ENCODE measurements at regions not wholly inside any gene's neighbourhood (a gene's known extent, or its start where the extent isn't known, plus 50 kb on each side); places are given as distances from the start of the nearest gene placed in this dataset.

GRCh38 chr14:99064262-99064954, 207.6 kb downstream of the BCL11B start:
- no peak for DNase-seq (ENCODE audit: low read depth)

GRCh38 chr14:99065551-99065950, 206.4 kb downstream of the BCL11B start:
- DNase-seq (ENCODE audit: low read depth) = no peak

- DNase-seq (ENCODE audit: low read depth) = no peak
These were observed 205.6 kb downstream of the BCL11B start for GRCh38 chr14:99066378-99066777.

DNA sequence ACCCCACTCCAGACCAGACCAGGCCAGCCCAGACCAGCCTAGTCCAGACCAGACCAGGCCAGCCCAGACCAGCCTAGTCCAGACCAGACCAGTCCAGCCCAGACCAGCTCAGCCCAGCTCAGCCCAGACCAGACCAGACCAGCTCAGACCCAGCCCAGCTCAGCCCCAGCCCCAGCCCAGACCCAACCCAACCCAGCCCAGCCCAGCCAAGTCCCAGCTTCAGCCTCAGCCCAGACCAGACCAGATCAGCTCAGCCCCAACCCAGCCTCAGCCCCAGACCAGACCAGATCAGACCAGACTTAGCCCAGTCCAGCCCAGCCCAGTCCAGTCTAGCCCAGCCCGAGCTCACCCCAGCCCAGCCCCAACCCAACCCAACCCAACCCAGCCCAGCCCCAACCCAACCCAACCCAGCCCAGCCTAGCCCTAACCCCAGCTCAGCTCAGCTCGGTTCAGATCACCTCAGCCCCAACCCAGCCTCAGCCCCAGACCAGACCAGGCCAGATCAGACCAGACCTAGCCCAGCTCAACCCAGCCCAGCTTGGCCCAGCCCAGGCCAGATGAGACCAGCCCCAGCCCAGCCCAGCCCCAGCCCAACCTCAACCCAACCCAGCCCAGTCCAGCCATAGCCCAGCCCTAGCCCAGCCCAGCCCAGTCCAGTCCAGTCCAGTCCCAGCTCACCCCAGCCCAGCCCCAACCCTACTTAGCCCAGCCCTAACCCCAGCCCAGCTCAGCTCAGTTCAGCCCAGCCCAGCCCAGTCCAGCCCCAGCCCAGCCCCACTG, 204.7 kb downstream of the BCL11B start:
- no peak for DNase-seq (ENCODE audit: low read depth)

DNA sequence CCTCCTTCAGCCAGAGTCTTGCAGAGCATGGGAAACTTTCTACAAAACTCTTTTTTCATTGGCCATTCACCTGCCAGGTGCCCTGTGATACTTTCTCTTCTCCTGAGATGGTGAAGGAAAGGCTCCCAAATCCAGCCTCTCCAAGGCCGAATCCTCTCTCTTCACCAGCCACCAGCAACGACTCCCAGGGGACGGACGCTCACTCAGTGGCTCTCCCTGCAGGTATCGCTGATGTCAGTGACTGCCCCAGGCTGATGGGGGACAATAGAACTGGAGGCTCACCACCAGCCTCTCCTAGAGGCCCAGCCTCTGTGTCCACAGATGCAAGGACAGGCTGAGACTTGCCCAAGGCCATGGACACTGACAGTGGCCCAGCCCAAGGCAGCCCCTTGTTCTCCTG, 204.1 kb downstream of the BCL11B start:
- DNase-seq (ENCODE audit: low read depth) = no peak

- DNase-seq (ENCODE audit: low read depth) = no peak
These were observed 202.1 kb downstream of the BCL11B start for GRCh38 chr14:99069946-99070345.

DNA sequence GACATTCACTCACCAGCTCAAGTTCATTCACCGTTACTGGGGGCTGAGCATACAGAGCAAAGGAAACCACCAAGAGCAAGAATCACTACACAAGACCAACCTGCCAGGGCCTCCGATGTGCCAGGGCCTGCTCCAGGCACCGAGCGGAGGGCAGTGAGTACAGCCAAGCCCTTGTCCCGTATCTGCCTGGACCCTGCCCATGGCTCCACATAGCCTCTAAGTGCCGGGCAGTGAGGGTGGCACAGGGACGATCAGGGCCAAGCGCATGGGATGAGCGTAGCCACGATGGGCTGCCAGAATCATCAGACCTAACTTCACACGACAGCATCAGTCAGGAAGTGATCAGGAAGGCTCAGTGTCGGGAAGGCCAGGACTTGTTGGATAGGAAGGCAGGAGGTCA, 199.6 kb downstream of the BCL11B start:
- no peak for DNase-seq (ENCODE audit: low read depth)

- DNase-seq (ENCODE audit: low read depth) = no peak
These were observed 199.0 kb downstream of the BCL11B start for GRCh38 chr14:99072956-99073355.

GRCh38 chr14:99073431-99073830, 198.6 kb downstream of the BCL11B start:
- no peak for DNase-seq (ENCODE audit: low read depth)

DNA sequence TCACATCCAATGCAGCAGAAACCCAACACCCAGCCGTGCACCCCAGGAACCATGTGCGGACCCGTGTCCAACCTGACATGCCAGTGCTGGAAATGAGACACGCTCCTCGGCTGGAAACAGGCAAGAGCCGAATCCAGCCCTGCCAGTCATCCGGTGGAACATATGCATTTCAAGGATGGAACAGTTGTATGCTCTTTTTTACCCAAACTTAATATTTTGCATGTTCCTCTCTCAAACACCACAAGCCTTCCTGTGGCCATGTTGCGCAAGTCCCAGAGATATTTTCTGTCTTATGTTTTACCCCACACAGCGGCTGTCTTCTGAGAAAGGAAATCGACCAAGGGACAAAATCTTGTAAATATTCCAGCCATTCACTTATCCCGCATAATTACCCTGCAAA, 196.9 kb downstream of the BCL11B start:
- DNase-seq (ENCODE audit: low read depth) = no peak

DNA sequence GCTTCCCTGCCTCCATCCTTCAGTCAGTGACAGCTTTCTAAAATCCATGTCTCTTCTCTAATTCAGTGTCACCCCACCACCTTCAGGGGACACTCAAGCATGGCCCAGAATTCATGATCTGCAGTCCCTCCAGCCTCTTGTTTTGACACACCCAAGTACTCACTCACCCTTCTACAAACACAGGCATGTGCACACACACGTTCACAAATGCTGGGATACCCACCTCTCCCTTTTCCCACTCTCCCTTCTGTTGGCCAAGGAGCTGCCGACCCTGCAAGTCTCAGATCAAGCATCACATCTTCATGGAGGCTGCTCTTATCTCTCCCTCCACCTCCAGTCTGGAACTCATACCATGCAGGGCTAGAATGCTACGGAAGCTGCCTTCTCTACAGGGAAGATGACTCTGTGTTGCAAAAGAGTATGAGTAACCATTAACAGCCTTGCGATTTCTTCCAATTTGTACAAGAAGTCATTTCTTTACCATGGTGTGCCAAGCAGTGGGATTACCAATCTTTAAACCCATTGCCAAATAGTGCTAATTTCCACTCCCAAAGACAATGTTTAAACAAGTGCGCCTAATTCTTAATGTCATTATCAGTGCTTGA, 196.1 kb downstream of the BCL11B start:
- no peak for DNase-seq (ENCODE audit: low read depth)

- DNase-seq (ENCODE audit: low read depth) = no peak
These were observed 194.7 kb downstream of the BCL11B start for GRCh38 chr14:99077076-99077843.

DNA sequence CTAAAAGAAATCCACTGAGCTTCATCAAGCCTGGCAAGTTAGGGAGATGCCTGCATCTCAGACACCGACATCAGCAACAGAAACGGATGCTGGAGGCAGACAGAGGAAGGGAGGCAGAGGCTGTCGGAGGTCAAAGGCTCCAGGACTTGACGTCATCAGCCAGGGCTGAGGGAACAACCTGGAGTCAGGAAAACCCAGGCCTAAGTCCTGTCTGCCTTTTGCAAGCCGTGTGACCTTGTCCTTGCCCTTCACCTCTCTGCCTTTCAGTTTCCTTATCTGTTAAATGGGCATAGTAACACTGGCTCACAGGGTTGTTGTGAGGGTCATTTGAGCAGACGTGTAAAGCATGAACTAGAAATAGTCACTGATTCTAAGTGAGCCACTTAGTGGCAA, 194.2 kb downstream of the BCL11B start:
- no peak for DNase-seq (ENCODE audit: low read depth)

- no peak for DNase-seq (ENCODE audit: low read depth)
These were observed 193.6 kb downstream of the BCL11B start for GRCh38 chr14:99078426-99078825.

DNA sequence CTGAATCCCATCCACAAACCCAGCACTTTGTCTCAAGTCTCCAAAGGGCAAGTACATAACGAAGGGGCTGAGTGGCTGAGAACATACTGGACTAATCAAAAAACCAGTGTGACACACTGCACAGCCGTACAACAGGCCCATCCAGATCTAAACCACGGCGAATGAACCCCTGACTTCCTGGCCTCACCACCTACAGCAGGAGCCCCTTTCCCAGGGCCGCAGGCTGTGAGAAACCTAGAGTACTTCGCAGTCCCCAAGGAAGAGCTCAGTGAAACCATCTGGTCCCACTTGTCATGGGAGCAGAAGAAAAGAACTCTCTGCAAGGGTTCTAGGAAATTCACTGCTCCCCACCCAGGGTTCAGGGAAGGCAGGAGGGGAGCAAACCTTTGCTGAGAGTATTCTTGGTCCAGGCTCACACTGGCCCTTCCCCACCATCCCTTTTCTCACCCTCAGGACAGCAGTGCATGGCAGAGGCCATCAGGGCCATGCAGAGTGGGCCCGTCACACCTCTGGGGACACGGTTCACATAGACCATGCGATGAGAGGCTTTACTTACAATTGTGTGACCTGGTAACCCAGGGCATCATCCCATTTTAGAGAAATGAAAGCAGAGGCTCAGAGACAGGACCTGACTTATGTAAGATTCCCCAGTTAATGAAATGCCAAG, 192.8 kb downstream of the BCL11B start:
- no peak for DNase-seq (ENCODE audit: low read depth)

- DNase-seq (ENCODE audit: low read depth) = no peak
These were observed 191.7 kb downstream of the BCL11B start for GRCh38 chr14:99080306-99080705.

DNA sequence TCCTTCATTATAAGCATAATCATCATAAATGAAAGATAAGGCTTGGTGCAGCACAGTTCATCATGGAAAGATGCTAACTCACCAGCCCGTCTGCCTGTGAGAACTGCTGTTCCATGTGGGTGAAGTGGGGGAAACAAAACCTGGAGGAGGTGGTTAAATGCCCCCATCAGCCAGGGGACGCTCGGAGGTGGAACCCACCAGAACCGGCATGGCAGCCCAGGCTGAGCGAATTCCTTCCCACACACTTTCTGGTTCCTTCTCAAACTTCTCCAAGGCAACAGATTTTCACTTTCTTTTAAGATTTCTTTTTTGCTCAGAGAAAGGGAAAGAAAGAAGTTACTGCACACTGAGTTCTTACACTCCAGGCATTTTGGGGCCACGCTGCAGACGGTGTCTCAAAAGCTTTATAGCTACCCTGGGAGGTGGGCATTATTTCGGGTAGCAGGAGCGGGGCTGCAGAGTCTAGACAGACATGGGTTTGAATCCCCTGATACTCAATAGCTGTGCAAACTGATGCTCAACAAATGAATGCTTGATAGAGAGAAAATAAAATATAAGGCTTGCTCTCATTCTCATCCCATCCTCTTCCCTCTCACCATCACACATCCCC, 190.7 kb downstream of the BCL11B start:
- DNase-seq (ENCODE audit: low read depth) = no peak

DNA sequence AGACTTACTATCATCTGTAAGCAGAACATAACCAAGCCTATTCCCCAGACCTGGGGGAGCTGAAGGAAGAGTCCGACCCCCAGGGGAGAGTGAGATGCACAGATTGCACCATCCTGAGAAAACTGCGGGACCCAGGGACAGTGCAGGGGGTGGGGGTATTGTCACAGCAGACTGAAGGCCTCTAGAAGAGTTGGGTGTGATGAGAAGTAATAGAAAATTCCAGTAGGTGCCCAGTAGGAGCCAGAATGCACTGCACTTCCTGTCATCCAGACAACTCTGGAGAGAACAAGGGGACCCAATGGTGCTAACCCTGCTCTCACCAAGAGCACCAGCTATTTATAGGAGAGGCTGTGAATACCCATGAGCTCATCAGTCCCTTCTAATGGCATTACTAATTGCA, 190.1 kb downstream of the BCL11B start:
- DNase-seq (ENCODE audit: low read depth) = no peak

GRCh38 chr14:99093532-99094517, 178.2 kb downstream of the BCL11B start:
- no peak for DNase-seq (ENCODE audit: low read depth)

- DNase-seq (ENCODE audit: low read depth) = no peak
These were observed 177.1 kb downstream of the BCL11B start for GRCh38 chr14:99094901-99095300.

Data from non-pigmented ciliary epithelial cell (primary cell).